HepG2 (cell line): ENCODE measurements at regions not wholly inside any gene's neighbourhood (a gene's known extent, or its start where the extent isn't known, plus 50 kb on each side); places are given as distances from the start of the nearest gene placed in this dataset.

Source experiments
- ATAC-seq: fragments of 200-7000 bp; cut with Tn5 transposase; 3 replicates; pipeline ENCODE4 v1.9.1; 2020; ENCODE audit warnings: mild to moderate bottlenecking, moderate library complexity
- BruUV-seq: library from RNA; stranded (reverse); fragments of 400-500 nt; replicated peaks from 2 replicates; lab custom pipeline; 2021; lab: Mats Ljungman, UMichigan
- CTCF ChIA-PET: fragments of 300-600 bp; formaldehyde crosslinking; extraction: SDS; loops from one replicate; lab custom pipeline; 2021; ENCODE audit warnings: low total read pairs, inconsistent platforms, low intra/inter-chr PET ratio; lab: Yijun Ruan, JAX
- POLR2A ChIA-PET: fragments of 350-600 bp; sonication (Branson Sonifier 250); formaldehyde crosslinking; loops from one replicate; lab custom pipeline; 2020; ENCODE audit warnings: antibody characterized with exemption, inconsistent platforms; lab: Yijun Ruan, JAX
- DNase-seq: peaks from one replicate; pipeline ENCODE4 v3.0.0-alpha.2; 2015; ENCODE audit warnings: low spot score
- FAIRE-seq: peaks from 3 replicates; lab custom pipeline; 2011; peaks lifted over from hg19 to GRCh38; lab: Jason Lieb, UNC
- H2AFZ ChIP-seq: one replicate; pipeline ENCODE4 v1.6.1; 2011; ENCODE audit warnings: low read length, inconsistent platforms
- H3K27ac ChIP-seq: fragments of 300-600 bp; 3 replicates; pipeline ENCODE4 v1.8.0; 2011; ENCODE audit warnings: mixed run types, mild to moderate bottlenecking, mixed read lengths, low read length, inconsistent platforms; ENCODE audit not compliant: insufficient read depth; ENCODE audit errors: extremely low read length
- H3K27me3 ChIP-seq, 2 experiments: fragments of 200-600 bp in 1 of 2; 2 replicates in 1 of 2; 3 replicates in 1 of 2; pipeline versions ENCODE4 v1.6.0 to v1.8.0; 2011; ENCODE audit warnings: low read length in 2 of 2, mild to moderate bottlenecking in 2 of 2, moderate library complexity in 2 of 2, inconsistent platforms in 1 of 2; ENCODE audit not compliant: insufficient read depth in 2 of 2, control insufficient read depth in 1 of 2
- H3K36me3 ChIP-seq, 2 experiments: fragments of 200-600 bp in 1 of 2; replicated peaks in 1 of 2; 2 replicates in 1 of 2; 3 replicates in 1 of 2; pipeline versions ENCODE4 v1.5.1 to v1.8.0; 2011; ENCODE audit warnings: low read length in 2 of 2, inconsistent platforms in 1 of 2; ENCODE audit not compliant: insufficient read depth in 2 of 2, control insufficient read depth in 1 of 2
- H3K4me1 ChIP-seq: 2 replicates; pipeline ENCODE4 v1.5.1; 2012; ENCODE audit warnings: low read length, inconsistent platforms; ENCODE audit not compliant: insufficient read depth
- H3K4me2 ChIP-seq: 2 replicates; pipeline ENCODE4 v1.6.0; 2011; ENCODE audit warnings: low read depth, low read length, inconsistent platforms
- H3K4me3 ChIP-seq, 3 experiments: fragments of 200-600 bp in 1 of 3; sonication (generic), shearing (Covaris generic) in 1 of 3; replicated peaks in 1 of 3; 2 replicates each; pipeline ENCODE4 v1.5.1; 2011 to 2016; ENCODE audit warnings: low read length in 3 of 3, inconsistent platforms in 2 of 3, low read depth in 2 of 3, mild to moderate bottlenecking in 2 of 3, control low read depth in 1 of 3, mixed read lengths in 1 of 3; ENCODE audit not compliant: insufficient read depth in 1 of 3
- H3K79me2 ChIP-seq: one replicate; pipeline ENCODE4 v1.6.1; 2011; ENCODE audit warnings: low read length, inconsistent platforms; ENCODE audit not compliant: insufficient read depth
- H3K9ac ChIP-seq: 2 replicates; pipeline ENCODE4 v1.6.0; 2011; ENCODE audit warnings: mild to moderate bottlenecking, low read depth, low read length, inconsistent platforms; ENCODE audit not compliant: insufficient read depth
- H3K9me3 ChIP-seq: 2 replicates; pipeline ENCODE4 v1.5.1; 2012; ENCODE audit warnings: mild to moderate bottlenecking, low read length
- H4K20me1 ChIP-seq: 2 replicates; pipeline ENCODE4 v1.6.0; 2011; ENCODE audit warnings: inconsistent platforms, mild to moderate bottlenecking, low read length, moderate library complexity; ENCODE audit not compliant: insufficient read depth
- ATF1 ChIP-seq: IDR thresholded peaks from 2 replicates; pipeline ENCODE4 v1.6.1; 2016; ENCODE audit warnings: mild to moderate bottlenecking, control low read depth
- ATF5 ChIP-seq: sonication (generic); formaldehyde crosslinking; IDR thresholded peaks from 2 replicates; pipeline ENCODE4 v1.4.0; 2020; ENCODE audit warnings: mild to moderate bottlenecking, low read depth, missing genetic modification reagents
- ATRX ChIP-seq: sonication (generic); formaldehyde crosslinking; IDR thresholded peaks from 2 replicates; pipeline ENCODE4 v1.4.0; 2020; ENCODE audit warnings: missing genetic modification reagents, borderline replicate concordance
- BORCS8-MEF2B ChIP-seq: sonication (generic); formaldehyde crosslinking; IDR thresholded peaks from 2 replicates; pipeline ENCODE4 v1.8.0; 2022; ENCODE audit warnings: mild to moderate bottlenecking, missing genetic modification reagents
- CENPT ChIP-seq: sonication (generic); formaldehyde crosslinking; IDR thresholded peaks from 2 replicates; pipeline ENCODE4 v1.8.0; 2022; ENCODE audit warnings: low read depth, mild to moderate bottlenecking, moderate library complexity, missing genetic modification reagents
- FIP1L1 ChIP-seq: fragments of 200-400 bp; formaldehyde crosslinking; IDR thresholded peaks from 2 replicates; pipeline ENCODE4 v1.6.1; 2018; ENCODE audit warnings: low read depth, mild to moderate bottlenecking, low read length, moderate library complexity, borderline replicate concordance; ENCODE audit not compliant: insufficient read depth
- KLF11 ChIP-seq: IDR thresholded peaks from 2 replicates; pipeline ENCODE4 v1.6.1; 2016; ENCODE audit warnings: missing compliant biosample characterization
- MED1 ChIP-seq: sonication (generic); formaldehyde crosslinking; IDR thresholded peaks from 2 replicates; pipeline ENCODE4 v1.4.0; 2020; ENCODE audit warnings: missing genetic modification reagents
- MTF1 ChIP-seq: sonication (generic); formaldehyde crosslinking; IDR thresholded peaks from 2 replicates; pipeline ENCODE4 v1.5.0; 2020; ENCODE audit warnings: missing genetic modification reagents
- PRDM10 ChIP-seq: sonication (generic); formaldehyde crosslinking; IDR thresholded peaks from 2 replicates; pipeline ENCODE4 v1.4.0; 2020; ENCODE audit warnings: low read depth, missing genetic modification reagents
- RBAK ChIP-seq: sonication (generic); formaldehyde crosslinking; IDR thresholded peaks from 2 replicates; pipeline ENCODE4 v1.5.1; 2020; ENCODE audit warnings: mild to moderate bottlenecking, missing genetic modification reagents
- TARDBP ChIP-seq: sonication (generic); formaldehyde crosslinking; IDR thresholded peaks from 2 replicates; pipeline ENCODE4 v1.8.0; 2022; ENCODE audit warnings: mild to moderate bottlenecking, missing genetic modification reagents
- TRIM22 ChIP-seq: fragments of 450-650 bp; IDR thresholded peaks from 2 replicates; pipeline ENCODE4 v1.6.1; 2017
- ZKSCAN1 ChIP-seq: fragments of 150-350 bp; IDR thresholded peaks from 2 replicates; pipeline ENCODE4 v1.6.1; 2014; ENCODE audit warnings: low read length
- ZNF264 ChIP-seq: sonication (generic); formaldehyde crosslinking; IDR thresholded peaks from 2 replicates; pipeline ENCODE4 v1.4.0; 2020; ENCODE audit warnings: missing genetic modification reagents
- ZNF292 ChIP-seq: sonication (generic); formaldehyde crosslinking; IDR thresholded peaks from 2 replicates; pipeline ENCODE4 v1.8.1; 2022; ENCODE audit warnings: mild to moderate bottlenecking, low read depth, missing genetic modification reagents, borderline replicate concordance
- ZNF512 ChIP-seq: sonication (generic); formaldehyde crosslinking; IDR thresholded peaks from 2 replicates; pipeline ENCODE4 v1.4.0; 2020; ENCODE audit warnings: mild to moderate bottlenecking, missing genetic modification reagents
- ZNF569 ChIP-seq: sonication (generic); formaldehyde crosslinking; IDR thresholded peaks from 2 replicates; pipeline ENCODE4 v1.5.0; 2020; ENCODE audit warnings: mild to moderate bottlenecking, missing genetic modification reagents, moderate library complexity, borderline replicate concordance
- ZNF780A ChIP-seq: sonication (generic); formaldehyde crosslinking; IDR thresholded peaks from 2 replicates; pipeline ENCODE4 v1.8.0; 2022; ENCODE audit warnings: mild to moderate bottlenecking, missing genetic modification reagents, moderate library complexity
- WGBS: methylation state at CpG from one replicate; pipeline ENCODE4 v1.1.6; 2017; ENCODE audit warnings: low lambda C conversion rate; 5-methylcytosine and 5-hydroxymethylcytosine counted together
- in situ Hi-C: cut with HindIII; loops from 2 replicates; pipeline ENCODE4 v1.10.0; 2017; ENCODE audit warnings: low pct_unique_long_range_greater_than_20kb; ENCODE audit not compliant: extremely low pct_ligation_motif_present
- intact Hi-C: fragments of 100-400 bp; cut with micrococcal nuclease; formaldehyde crosslinking; loops from one replicate; pipeline ENCODE4 v1.10.0; 2022; ENCODE audit not compliant: unreplicated experiment

GRCh38 chr4:125043486-125043885 lies 271.3 kb upstream of the FAT4 start:
- no peak overlapping the region for H3K27ac ChIP-seq
- H3K79me2 ChIP-seq: no peaks in the 10 kb centered on the region
- intact Hi-C loops (no loop called here), in situ Hi-C loops (no loop called here)
- ATAC-seq (no peak), FAIRE-seq (no peak), DNase-seq (no peak)
- H3K4me1 ChIP-seq: no peaks in the 10 kb centered on the region
- H3K4me3 ChIP-seq: no peak overlapping the region
- H3K27me3 ChIP-seq: 0 out of 5 replicates have a peak, but pooled peaks cover 0 to 1% of the 10 kb centered on the region in 2 experiments
- no peaks in the 10 kb centered on the region for H3K9me3 ChIP-seq
- POLR2A ChIA-PET: no interaction called here
- H2AFZ ChIP-seq: no peak overlapping the region
- no peaks in the 10 kb centered on the region for H4K20me1 ChIP-seq
- H3K4me2 ChIP-seq: no peak overlapping the region
- H3K9ac ChIP-seq: no peak overlapping the region
- 5% methylated on average over 3 of the region's 3 CpGs for WGBS
- no TSS peak for BruUV-seq
- H3K36me3 ChIP-seq: no peaks in the 10 kb centered on the region
- CTCF ChIA-PET: no interaction called here
- TF ChIP-seq PRDM10 (no peak), ZNF569 (no peak), KLF11 (CRISPR knock-in tag) (no peak), ZNF264 (CRISPR knock-in tag) (no peak), TRIM22 (no peak), BORCS8-MEF2B (no peak), FIP1L1 (no peak), ZNF512 (CRISPR knock-in tag) (no peak), ATF1 (CRISPR knock-in tag) (no peak), RBAK (CRISPR knock-in tag) (no peak), ZNF292 (CRISPR knock-in tag) (no peak), MED1 (CRISPR knock-in tag) (no peak), ZKSCAN1 (no peak), MTF1 (CRISPR knock-in tag) (no peak), ATRX (CRISPR knock-in tag) (no peak), ATF5 (CRISPR knock-in tag) (no peak), CENPT (CRISPR knock-in tag) (no peak), TARDBP (CRISPR knock-in tag) (no peak), ZNF780A (no peak)
